H9 (cell line): ENCODE measurements at regions not wholly inside any gene's neighbourhood (a gene's known extent, or its start where the extent isn't known, plus 50 kb on each side); places are given as distances from the start of the nearest gene placed in this dataset.

Experiments used
- DNase-seq: peaks from one replicate; pipeline ENCODE4 v3.0.0-alpha.2; 2017
- H2AFZ ChIP-seq: one replicate; pipeline ENCODE4 v1.6.1; 2013; ENCODE audit warnings: mild to moderate bottlenecking, low read length, control low read depth, moderate library complexity
- H2AK5ac ChIP-seq: 2 replicates; pipeline ENCODE4 v1.6.1; 2013; ENCODE audit warnings: low read length, control low read depth, mixed read lengths; ENCODE audit not compliant: insufficient read length
- H2BK120ac ChIP-seq: one replicate; pipeline ENCODE4 v1.6.1; 2013; ENCODE audit warnings: low read depth, mild to moderate bottlenecking, low read length, control low read depth, inconsistent platforms; ENCODE audit not compliant: poor library complexity, severe bottlenecking
- H2BK12ac ChIP-seq: 2 replicates; pipeline ENCODE4 v1.6.1; 2013; ENCODE audit warnings: low read length, control low read depth, mixed read lengths, low read depth; ENCODE audit not compliant: insufficient read length
- H2BK15ac ChIP-seq: 2 replicates; pipeline ENCODE4 v1.6.1; 2013; ENCODE audit warnings: low read depth, low read length, control low read depth
- H2BK20ac ChIP-seq: one replicate; pipeline ENCODE4 v1.6.1; 2013; ENCODE audit warnings: low read depth, mild to moderate bottlenecking, low read length, control low read depth, inconsistent platforms; ENCODE audit not compliant: poor library complexity, severe bottlenecking
- H2BK5ac ChIP-seq: 2 replicates; pipeline ENCODE4 v1.6.1; 2013; ENCODE audit warnings: low read length, control low read depth, mixed read lengths; ENCODE audit not compliant: insufficient read length
- H3K14ac ChIP-seq: 2 replicates; pipeline ENCODE4 v1.6.1; 2013; ENCODE audit warnings: low read length, control low read depth; ENCODE audit not compliant: insufficient read depth
- H3K18ac ChIP-seq: 2 replicates; pipeline ENCODE4 v1.6.1; 2013; ENCODE audit warnings: low read depth, mild to moderate bottlenecking, mixed read lengths, low read length, control low read depth; ENCODE audit not compliant: insufficient read length
- H3K23ac ChIP-seq: 2 replicates; pipeline ENCODE4 v1.6.1; 2013; ENCODE audit warnings: low read length, control low read depth, mixed read lengths, low read depth; ENCODE audit not compliant: insufficient read length
- H3K23me2 ChIP-seq: 2 replicates; pipeline ENCODE4 v1.6.1; 2013; ENCODE audit warnings: low read depth, mild to moderate bottlenecking, mixed read lengths, low read length, control low read depth; ENCODE audit not compliant: insufficient read length, poor library complexity, severe bottlenecking
- H3K27ac ChIP-seq: 2 replicates; pipeline ENCODE4 v1.5.1; 2013; ENCODE audit warnings: low read length, control low read depth, mixed read lengths, low read depth; ENCODE audit not compliant: insufficient read length
- H3K27me3 ChIP-seq: 2 replicates; pipeline ENCODE4 v1.6.1; 2013; ENCODE audit warnings: low read length, control low read depth, inconsistent platforms; ENCODE audit not compliant: insufficient read depth
- H3K4ac ChIP-seq: 2 replicates; pipeline ENCODE4 v1.6.1; 2013; ENCODE audit warnings: low read depth, mild to moderate bottlenecking, control low read depth, inconsistent platforms, low read length, moderate library complexity
- H3K4me1 ChIP-seq: 2 replicates; pipeline ENCODE4 v1.6.1; 2013; ENCODE audit warnings: low read length, control low read depth, inconsistent platforms; ENCODE audit not compliant: insufficient read depth
- H3K4me2 ChIP-seq: 2 replicates; pipeline ENCODE4 v1.6.1; 2013; ENCODE audit warnings: low read length, control low read depth, mixed read lengths; ENCODE audit not compliant: insufficient read length, insufficient read depth
- H3K56ac ChIP-seq: 2 replicates; pipeline ENCODE4 v1.6.1; 2013; ENCODE audit warnings: low read depth, mild to moderate bottlenecking, mixed read lengths, low read length, control low read depth; ENCODE audit not compliant: insufficient read length
- H3K79me1 ChIP-seq: 2 replicates; pipeline ENCODE4 v1.6.1; 2013; ENCODE audit warnings: low read depth, mild to moderate bottlenecking, moderate library complexity, low read length, control low read depth, inconsistent platforms; ENCODE audit not compliant: insufficient read depth, poor library complexity, severe bottlenecking
- H3K79me2 ChIP-seq: 2 replicates; pipeline ENCODE4 v1.6.1; 2013; ENCODE audit warnings: low read length, control low read depth, inconsistent platforms; ENCODE audit not compliant: insufficient read depth
- H3K9ac ChIP-seq: 2 replicates; pipeline ENCODE4 v1.6.1; 2013; ENCODE audit warnings: low read length, control low read depth, mixed read lengths; ENCODE audit not compliant: insufficient read length; ENCODE audit errors: extremely low read depth
- H3K9me3 ChIP-seq: one replicate; pipeline ENCODE4 v1.6.1; 2013; ENCODE audit warnings: low read depth, low read length, inconsistent platforms; ENCODE audit not compliant: control insufficient read depth
- H3T11ph ChIP-seq: one replicate; pipeline ENCODE4 v1.6.1; 2013; ENCODE audit warnings: mild to moderate bottlenecking, low read length, control low read depth, inconsistent platforms
- H4K20me1 ChIP-seq: one replicate; pipeline ENCODE4 v1.6.1; 2013; ENCODE audit not compliant: control insufficient read depth, insufficient read length, insufficient read depth
- H4K5ac ChIP-seq: 2 replicates; pipeline ENCODE4 v1.6.1; 2013; ENCODE audit warnings: low read depth, mild to moderate bottlenecking, mixed read lengths, low read length, control low read depth; ENCODE audit not compliant: insufficient read length
- H4K8ac ChIP-seq: replicated peaks from 2 replicates; pipeline ENCODE4 v1.6.1; 2013; ENCODE audit warnings: low read length, control low read depth, mixed read lengths, low read depth; ENCODE audit not compliant: insufficient read length
- H4K91ac ChIP-seq: 2 replicates; pipeline ENCODE4 v1.6.1; 2013; ENCODE audit warnings: low read depth, mild to moderate bottlenecking, moderate library complexity, mixed read lengths, low read length, control low read depth; ENCODE audit not compliant: insufficient read length
- H3K27ac Mint-ChIP-seq, 3 experiments: 2 replicates in 2 of 3; 3 replicates in 1 of 3; pipeline ENCODE4 v1.8.0; 2020 to 2021; ENCODE audit warnings: mixed read lengths in 3 of 3, mild to moderate bottlenecking in 1 of 3, moderate library complexity in 1 of 3
- H3K27me3 Mint-ChIP-seq: 2 replicates; pipeline ENCODE4 v1.8.0; 2021; ENCODE audit warnings: low read depth, mild to moderate bottlenecking, moderate library complexity, mixed read lengths
- H3K36me3 Mint-ChIP-seq, 3 experiments: 2 replicates in 2 of 3; 3 replicates in 1 of 3; pipeline ENCODE4 v1.8.0; 2020 to 2021; ENCODE audit warnings: low read depth in 3 of 3, mixed read lengths in 3 of 3; ENCODE audit not compliant: insufficient read depth in 1 of 3
- H3K4me1 Mint-ChIP-seq, 2 experiments: 2 replicates each; pipeline ENCODE4 v1.8.0; 2020; ENCODE audit warnings: mixed read lengths in 2 of 2
- H3K4me3 Mint-ChIP-seq, 2 experiments: 2 replicates in 1 of 2; 3 replicates in 1 of 2; pipeline ENCODE4 v1.8.0; 2020 to 2021; ENCODE audit warnings: mild to moderate bottlenecking in 2 of 2, mixed read lengths in 2 of 2, moderate library complexity in 1 of 2
- H3K9me3 Mint-ChIP-seq, 2 experiments: 2 replicates in 1 of 2; 3 replicates in 1 of 2; pipeline ENCODE4 v1.8.0; 2020; ENCODE audit warnings: mild to moderate bottlenecking in 2 of 2, mixed read lengths in 2 of 2, moderate library complexity in 1 of 2
- CTCF ChIP-seq: fragments of 200-600 bp; sonication (generic); conservative IDR thresholded peaks from 3 replicates; pipeline ENCODE4 v1.8.0; 2021; ENCODE audit warnings: antibody characterized with exemption, mild to moderate bottlenecking

- H3K23me2 ChIP-seq = no peaks in the 10 kb centered on the region
- no peak overlapping the region for H2BK15ac ChIP-seq
- no peaks in the 10 kb centered on the region for H3K79me1 ChIP-seq
- Mint-ChIP-seq H3K9me3 (peaks cover 14 to 22% of the 10 kb centered on the region in 2 experiments), H3K4me3 (no peak overlapping the region), H3K27ac (no peak overlapping the region), H3K4me1 (peaks cover 4 to 9% of the 10 kb centered on the region in 2 experiments; a peak in 1 of 4 replicates), H3K27me3 (peaks cover 2% of the 10 kb centered on the region), H3K36me3 (peaks cover 15 to 23% (median 21%) of the 10 kb centered on the region in 3 experiments)
- no peak overlapping the region for H3K27ac ChIP-seq
- no peaks in the 10 kb centered on the region for H3K27me3 ChIP-seq
- H3K4me2 ChIP-seq = no peak overlapping the region
- no peaks in the 10 kb centered on the region for H4K20me1 ChIP-seq
- H3K9me3 ChIP-seq = no peaks in the 10 kb centered on the region
- no peak overlapping the region for H3K4ac ChIP-seq
- H2BK12ac ChIP-seq = no peak overlapping the region
- no peak overlapping the region for H2AFZ ChIP-seq
- H3T11ph ChIP-seq = no peak overlapping the region
- H2BK120ac ChIP-seq = no peak overlapping the region
- H2BK5ac ChIP-seq = no peak overlapping the region
- H3K14ac ChIP-seq = no peak overlapping the region
- no peak for TF ChIP-seq CTCF
- DNase-seq = no peak
- no peak overlapping the region for H3K56ac ChIP-seq
- H4K5ac ChIP-seq = no peak overlapping the region
- H2BK20ac ChIP-seq = no peak overlapping the region
- H4K91ac ChIP-seq = no peak overlapping the region
- no peak overlapping the region for H4K8ac ChIP-seq
- no peaks in the 10 kb centered on the region; the same call in 1 of the 2 replicates for H3K79me2 ChIP-seq
- H3K18ac ChIP-seq = no peak overlapping the region
- no peaks in the 10 kb centered on the region for H3K4me1 ChIP-seq
- H3K9ac ChIP-seq = no peak overlapping the region
- no peak overlapping the region for H2AK5ac ChIP-seq
- H3K23ac ChIP-seq = no peak overlapping the region
Measured at GRCh38 chr9:94199776-94200175, 59.3 kb upstream of the ZNF169 start.
